Large intestine (tissue), 3 donors: ENCODE measurements at regions not wholly inside any gene's neighbourhood (a gene's known extent, or its start where the extent isn't known, plus 50 kb on each side); places are given as distances from the start of the nearest gene placed in this dataset.

Experiments
- DNase-seq, 2 donors: peaks; one replicate each; pipeline versions ENCODE4 v3.0.0 to v3.0.0-alpha.2; 2013
- H3K27ac ChIP-seq: one replicate; pipeline ENCODE4 v1.5.1; 2013; ENCODE audit warnings: low read length
- H3K27me3 ChIP-seq: 2 replicates; pipeline ENCODE4 v1.6.1; 2013; ENCODE audit warnings: low read length; ENCODE audit not compliant: control insufficient read depth, insufficient read depth
- H3K36me3 ChIP-seq: 2 replicates; pipeline ENCODE4 v1.6.1; 2013; ENCODE audit warnings: low read length; ENCODE audit not compliant: control insufficient read depth, insufficient read depth
- H3K4me1 ChIP-seq: one replicate; pipeline ENCODE4 v1.6.1; 2013; ENCODE audit warnings: low read length; ENCODE audit not compliant: control insufficient read depth, insufficient read depth
- H3K4me3 ChIP-seq: one replicate; pipeline ENCODE4 v1.5.1; 2013; ENCODE audit warnings: low read length
- H3K9me3 ChIP-seq: one replicate; pipeline ENCODE4 v1.6.1; 2013; ENCODE audit warnings: mild to moderate bottlenecking, low read depth, low read length, moderate library complexity; ENCODE audit not compliant: control insufficient read depth
- WGBS: methylation state at CpG from one replicate; pipeline ENCODE4 v1.1.5; 2013; ENCODE audit warnings: low lambda C conversion rate; ENCODE audit not compliant: insufficient coverage; 5-methylcytosine and 5-hydroxymethylcytosine counted together

- WGBS: no CpG with 5 or more reads among the region's 11 CpGs
- H3K27ac ChIP-seq: no peak overlapping the region
- no peaks in the 10 kb centered on the region for H3K9me3 ChIP-seq
- DNase-seq: no peak
- no peaks in the 10 kb centered on the region for H3K27me3 ChIP-seq
- no peak overlapping the region for H3K4me3 ChIP-seq
- H3K36me3 ChIP-seq: no peaks in the 10 kb centered on the region
- peaks cover 7% of the 10 kb centered on the region for H3K4me1 ChIP-seq
These were observed 116.6 kb downstream of the MRPL14 start for GRCh38 chr6:44010411-44011349.

GRCh38 chr6:44009425-44010321, 117.6 kb downstream of the MRPL14 start:
- Histone ChIP-seq H3K4me3 (no peak overlapping the region), H3K9me3 (no peaks in the 10 kb centered on the region), H3K27me3 (no peaks in the 10 kb centered on the region), H3K4me1 (peaks cover 17% of the 10 kb centered on the region), H3K36me3 (no peaks in the 10 kb centered on the region), H3K27ac (no peak overlapping the region)
- no CpG with 5 or more reads among the region's 11 CpGs for WGBS
- DNase-seq: no peak

- Histone ChIP-seq H3K27me3 (no peaks in the 10 kb centered on the region), H3K36me3 (no peaks in the 10 kb centered on the region), H3K9me3 (no peaks in the 10 kb centered on the region), H3K4me1 (peaks cover 21% of the 10 kb centered on the region), H3K4me3 (no peak overlapping the region), H3K27ac (no peak overlapping the region)
- no CpG with 5 or more reads among the region's 8 CpGs for WGBS
- DNase-seq: no peak
These were observed 118.4 kb downstream of the MRPL14 start for GRCh38 chr6:44008821-44009370.

- Histone ChIP-seq H3K9me3 (no peaks in the 10 kb centered on the region), H3K4me3 (no peak overlapping the region), H3K4me1 (peaks cover 25% of the 10 kb centered on the region), H3K27ac (no peak overlapping the region), H3K36me3 (no peaks in the 10 kb centered on the region), H3K27me3 (peaks cover 7% of the 10 kb centered on the region)
- no CpG with 5 or more reads among the region's 13 CpGs for WGBS
- no peak for DNase-seq
These were observed 119.2 kb downstream of the MRPL14 start for GRCh38 chr6:44007818-44008621.

- H3K4me3 ChIP-seq: no peak overlapping the region
- no peaks in the 10 kb centered on the region for H3K36me3 ChIP-seq
- peaks cover 12% of the 10 kb centered on the region for H3K27me3 ChIP-seq
- DNase-seq: no peak
- no CpG with 5 or more reads among the region's 6 CpGs for WGBS
- H3K9me3 ChIP-seq: no peaks in the 10 kb centered on the region
- H3K4me1 ChIP-seq: peaks cover 36% of the 10 kb centered on the region
- H3K27ac ChIP-seq: no peak overlapping the region
These were observed 120.4 kb downstream of the MRPL14 start for GRCh38 chr6:44006872-44007303.

- H3K4me1 ChIP-seq: peaks cover 41% of the 10 kb centered on the region
- H3K9me3 ChIP-seq: no peaks in the 10 kb centered on the region
- H3K27me3 ChIP-seq: peaks cover 13% of the 10 kb centered on the region
- H3K36me3 ChIP-seq: no peaks in the 10 kb centered on the region
- H3K4me3 ChIP-seq: no peak overlapping the region
- H3K27ac ChIP-seq: no peak overlapping the region
- DNase-seq: peak in 1 of 2 donors; percentile 54
- WGBS: no CpG with 5 or more reads among the region's 7 CpGs
These were observed 121.0 kb downstream of the MRPL14 start for GRCh38 chr6:44006123-44006871.

GRCh38 chr6:44005507-44005903, 121.7 kb downstream of the MRPL14 start:
- H3K27ac ChIP-seq: no peak overlapping the region
- WGBS: no CpG with 5 or more reads among the region's 3 CpGs
- no peaks in the 10 kb centered on the region for H3K36me3 ChIP-seq
- H3K4me3 ChIP-seq: no peak overlapping the region
- H3K9me3 ChIP-seq: no peaks in the 10 kb centered on the region
- no peak for DNase-seq
- H3K27me3 ChIP-seq: peaks cover 13% of the 10 kb centered on the region
- H3K4me1 ChIP-seq: peaks cover 49% of the 10 kb centered on the region

GRCh38 chr6:44004625-44005506, 122.4 kb downstream of the MRPL14 start:
- Histone ChIP-seq H3K4me1 (peaks cover 56% of the 10 kb centered on the region), H3K27ac (no peak overlapping the region), H3K27me3 (peaks cover 13% of the 10 kb centered on the region), H3K4me3 (no peak overlapping the region), H3K36me3 (no peaks in the 10 kb centered on the region), H3K9me3 (no peaks in the 10 kb centered on the region)
- no CpG with 5 or more reads among the region's 7 CpGs for WGBS
- peak; percentile 56 to 75 for DNase-seq

GRCh38 chr6:44004136-44004535, 123.1 kb downstream of the MRPL14 start:
- no peaks in the 10 kb centered on the region for H3K9me3 ChIP-seq
- H3K27me3 ChIP-seq: peaks cover 13% of the 10 kb centered on the region
- no peak for DNase-seq
- H3K27ac ChIP-seq: no peak overlapping the region
- no CpG with 5 or more reads among the region's 9 CpGs for WGBS
- H3K4me1 ChIP-seq: peaks cover 56% of the 10 kb centered on the region
- no peak overlapping the region for H3K4me3 ChIP-seq
- no peaks in the 10 kb centered on the region for H3K36me3 ChIP-seq
